ENCODE measurements at regions not wholly inside any gene's neighbourhood (a gene's known extent, or its start where the extent isn't known, plus 50 kb on each side); places are given as distances from the start of the nearest gene placed in this dataset.

DNA sequence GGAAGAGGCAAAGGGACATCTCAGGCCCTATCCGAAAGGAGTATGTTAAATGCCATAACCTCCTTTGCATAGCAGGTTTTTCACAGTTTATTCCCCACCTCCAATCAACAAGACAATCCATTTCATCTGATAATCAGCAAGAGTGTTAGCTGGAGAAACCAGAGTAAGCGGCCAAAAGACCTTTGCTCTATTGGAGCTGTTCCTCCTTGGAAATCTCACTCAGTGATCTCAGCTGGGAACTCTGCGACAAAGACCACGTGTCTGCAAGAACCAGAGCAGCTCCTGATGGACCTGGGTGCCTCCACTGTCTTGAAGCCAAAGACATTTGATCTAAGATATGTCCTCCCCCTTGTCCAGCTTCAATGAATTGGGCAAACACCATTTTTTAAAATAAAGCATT lies 241.0 kb downstream of the SEC61B start:
- no peaks in the 10 kb centered on the region for H3K27me3 ChIP-seq
- H3K27ac ChIP-seq: no peak overlapping the region
- H3K4me1 ChIP-seq: peaks cover 0 to 22% (median 16%) of the 10 kb centered on the region in 4 donors
- H3K4me3 ChIP-seq: no peak overlapping the region
- TF ChIP-seq, protein P1, sequence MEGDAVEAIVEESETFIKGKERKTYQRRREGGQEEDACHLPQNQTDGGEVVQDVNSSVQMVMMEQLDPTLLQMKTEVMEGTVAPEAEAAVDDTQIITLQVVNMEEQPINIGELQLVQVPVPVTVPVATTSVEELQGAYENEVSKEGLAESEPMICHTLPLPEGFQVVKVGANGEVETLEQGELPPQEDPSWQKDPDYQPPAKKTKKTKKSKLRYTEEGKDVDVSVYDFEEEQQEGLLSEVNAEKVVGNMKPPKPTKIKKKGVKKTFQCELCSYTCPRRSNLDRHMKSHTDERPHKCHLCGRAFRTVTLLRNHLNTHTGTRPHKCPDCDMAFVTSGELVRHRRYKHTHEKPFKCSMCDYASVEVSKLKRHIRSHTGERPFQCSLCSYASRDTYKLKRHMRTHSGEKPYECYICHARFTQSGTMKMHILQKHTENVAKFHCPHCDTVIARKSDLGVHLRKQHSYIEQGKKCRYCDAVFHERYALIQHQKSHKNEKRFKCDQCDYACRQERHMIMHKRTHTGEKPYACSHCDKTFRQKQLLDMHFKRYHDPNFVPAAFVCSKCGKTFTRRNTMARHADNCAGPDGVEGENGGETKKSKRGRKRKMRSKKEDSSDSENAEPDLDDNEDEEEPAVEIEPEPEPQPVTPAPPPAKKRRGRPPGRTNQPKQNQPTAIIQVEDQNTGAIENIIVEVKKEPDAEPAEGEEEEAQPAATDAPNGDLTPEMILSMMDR (IDR thresholded peaks at IDR 0.05): no peak
- H3K36me3 ChIP-seq: no peaks in the 10 kb centered on the region
- no peaks in the 10 kb centered on the region for H3K9me3 ChIP-seq
- intact Hi-C loops (cut with DNase I; ENCODE audit: low total_unique reads): no loop called here
- no peak for DNase-seq

DNA sequence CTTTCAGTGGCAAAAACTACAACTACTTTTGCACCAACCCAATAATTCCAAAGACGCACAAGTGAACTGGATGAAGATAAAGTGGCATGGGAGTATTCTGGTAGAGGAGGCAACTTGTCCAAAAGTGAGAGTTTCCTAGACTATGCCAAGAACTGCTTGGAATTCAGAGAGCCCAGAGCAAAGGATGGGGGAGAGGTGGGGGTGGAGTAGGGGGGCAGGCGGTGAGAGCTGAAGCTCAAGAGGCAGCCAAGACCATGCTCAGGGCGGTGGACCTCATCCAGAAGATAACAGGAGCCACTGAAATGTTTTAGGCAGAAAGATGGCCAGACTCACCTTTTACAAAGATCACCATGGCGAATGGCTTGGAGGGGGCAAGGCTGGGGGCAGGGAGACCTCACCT lies 242.5 kb downstream of the SEC61B start:
- Histone ChIP-seq H3K4me3 (no peak overlapping the region), H3K27ac (peak overlapping the region; percentile 19 to 74), H3K36me3 (no peaks in the 10 kb centered on the region), H3K27me3 (no peaks in the 10 kb centered on the region), H3K4me1 (peaks cover 0 to 22% (median 16%) of the 10 kb centered on the region in 4 donors), H3K9me3 (no peaks in the 10 kb centered on the region)
- DNase-seq: no peak
- intact Hi-C loops (cut with DNase I; ENCODE audit: low total_unique reads): no loop called here
- TF ChIP-seq, protein P1 (IDR thresholded peaks at IDR 0.05): no peak

DNA sequence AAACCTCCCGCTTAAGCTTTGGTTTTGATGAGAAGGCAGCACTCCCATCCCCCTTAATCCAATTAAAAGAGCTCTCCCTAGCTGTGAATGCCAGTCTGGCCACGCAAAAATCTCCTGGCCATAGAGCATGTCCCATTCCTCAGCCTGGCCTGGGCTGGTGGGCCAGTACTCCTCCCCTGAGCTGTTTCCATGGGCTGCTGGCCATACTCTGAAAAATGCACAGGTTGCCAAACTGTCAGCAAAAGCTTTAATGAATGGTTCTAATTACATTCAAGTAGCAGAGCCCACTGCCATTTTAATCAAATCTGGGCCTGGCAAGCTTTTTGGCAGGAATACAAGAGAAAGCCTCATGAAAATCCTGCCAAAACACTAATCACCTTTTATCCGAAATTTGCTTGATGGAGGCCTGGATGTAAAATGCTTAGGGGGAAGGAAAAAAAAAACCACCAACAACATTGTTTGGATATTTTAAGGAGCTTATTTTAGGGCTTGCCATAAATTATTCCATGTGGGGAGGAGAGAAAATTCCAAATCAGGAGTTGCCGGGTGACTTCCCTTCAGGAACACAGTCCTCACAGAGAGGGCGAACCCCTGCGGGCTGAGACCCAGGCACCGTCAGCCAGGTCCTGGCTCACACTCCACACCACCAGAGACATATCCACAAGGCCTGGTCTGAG lies 243.3 kb downstream of the SEC61B start:
- Histone ChIP-seq H3K36me3 (no peaks in the 10 kb centered on the region), H3K27ac (peak overlapping the region; percentile 19 to 74), H3K4me1 (peaks cover 0 to 22% (median 16%) of the 10 kb centered on the region in 4 donors), H3K9me3 (no peaks in the 10 kb centered on the region), H3K27me3 (no peaks in the 10 kb centered on the region), H3K4me3 (no peak overlapping the region)
- TF ChIP-seq, protein P1 (IDR thresholded peaks at IDR 0.05): no peak
- DNase-seq: no peak
- intact Hi-C loops (cut with DNase I; ENCODE audit: low total_unique reads): no loop called here

DNA sequence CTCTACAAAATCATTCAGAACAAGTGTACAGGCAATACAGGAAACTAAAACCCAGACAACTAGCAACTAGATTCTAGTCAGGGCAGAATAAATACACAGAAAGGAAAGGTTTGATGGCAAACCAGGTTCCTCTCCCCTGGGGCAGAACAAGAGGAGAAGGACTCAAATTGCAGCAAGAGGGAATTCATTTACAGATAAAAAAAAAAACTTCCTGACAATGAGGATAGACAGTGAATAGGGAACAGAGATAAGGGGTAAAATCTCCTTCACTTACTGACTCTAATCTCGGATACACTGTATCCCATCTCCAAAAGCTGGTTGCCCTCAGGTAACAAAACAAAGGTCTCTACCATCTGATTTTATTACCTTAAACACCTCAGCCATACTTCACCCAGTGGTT lies 244.0 kb downstream of the SEC61B start:
- H3K9me3 ChIP-seq: no peaks in the 10 kb centered on the region
- intact Hi-C loops (cut with DNase I; ENCODE audit: low total_unique reads): no loop called here
- TF ChIP-seq, protein P1 (IDR thresholded peaks at IDR 0.05): no peak
- no peak overlapping the region for H3K4me3 ChIP-seq
- no peak for DNase-seq
- no peaks in the 10 kb centered on the region for H3K27me3 ChIP-seq
- no peaks in the 10 kb centered on the region for H3K36me3 ChIP-seq
- H3K4me1 ChIP-seq: peaks cover 0 to 22% (median 16%) of the 10 kb centered on the region in 4 donors
- peak overlapping the region; percentile 19 to 74 for H3K27ac ChIP-seq

DNA sequence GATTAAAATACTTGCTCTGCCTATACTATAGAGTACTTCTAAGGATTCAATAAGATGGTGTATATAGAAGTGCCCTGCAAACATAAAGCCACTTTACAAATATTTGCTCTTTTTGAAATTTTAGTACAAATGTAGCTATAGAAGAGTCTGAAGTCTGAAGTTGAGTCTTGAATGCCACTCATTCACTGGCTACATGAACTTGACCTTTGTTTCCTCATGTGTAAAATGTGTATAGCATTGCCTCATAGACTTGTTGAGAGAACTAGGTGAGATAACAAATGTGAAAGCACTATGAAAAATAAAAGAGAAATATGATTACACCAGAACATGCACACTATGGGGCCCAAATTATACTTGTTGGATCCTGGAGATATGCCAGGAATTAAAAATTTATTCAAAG lies 244.7 kb downstream of the SEC61B start:
- no peak for DNase-seq

More for the DNA sequence above, 244.7 kb downstream of the SEC61B start:
- Histone ChIP-seq H3K4me3 (no peak overlapping the region), H3K27ac (no peak overlapping the region), H3K9me3 (no peaks in the 10 kb centered on the region), H3K4me1 (peaks cover 0 to 22% (median 16%) of the 10 kb centered on the region in 4 donors), H3K36me3 (no peaks in the 10 kb centered on the region), H3K27me3 (no peaks in the 10 kb centered on the region)
- intact Hi-C loops (cut with DNase I; ENCODE audit: low total_unique reads): no loop called here
- TF ChIP-seq, protein P1 (IDR thresholded peaks at IDR 0.05): no peak

All from tibial artery (tissue), 4 donors.